Keratinocyte (primary cell): ENCODE measurements at regions not wholly inside any gene's neighbourhood (a gene's known extent, or its start where the extent isn't known, plus 50 kb on each side); places are given as distances from the start of the nearest gene placed in this dataset.
A peak's percentile ranks its signal among the peaks of the same experiment; 100 is the strongest.

Experiments
- DNase-seq: peaks from one replicate; pipeline ENCODE4 v3.0.0-alpha.2; 2011; ENCODE audit warnings: low read depth, missing footprints, low spot score
- FAIRE-seq: peaks from 2 replicates; lab custom pipeline; 2011; peaks lifted over from hg19 to GRCh38; lab: Jason Lieb, UNC
- H2AFZ ChIP-seq: 2 replicates; pipeline ENCODE4 v1.6.0; 2012; ENCODE audit warnings: low read length, control low read depth, inconsistent platforms; ENCODE audit not compliant: control insufficient read depth
- H3K27ac ChIP-seq: 2 replicates; pipeline ENCODE4 v1.5.1; 2011; ENCODE audit warnings: low read length; ENCODE audit not compliant: control insufficient read depth, insufficient read depth
- H3K27me3 ChIP-seq: 3 replicates; pipeline ENCODE4 v1.6.0; 2011; ENCODE audit warnings: low read length; ENCODE audit not compliant: control insufficient read depth, insufficient read depth; ENCODE audit errors: extremely low read depth
- H3K36me3 ChIP-seq, 2 experiments: 2 replicates in 1 of 2; 3 replicates in 1 of 2; pipeline ENCODE4 v1.5.1; 2011; ENCODE audit warnings: low read length in 2 of 2, mild to moderate bottlenecking in 1 of 2; ENCODE audit not compliant: control insufficient read depth in 2 of 2, insufficient read depth in 2 of 2; ENCODE audit errors: extremely low read depth in 1 of 2
- H3K4me1 ChIP-seq: 3 replicates; pipeline ENCODE4 v1.5.1; 2011; ENCODE audit warnings: low read length; ENCODE audit not compliant: control insufficient read depth, insufficient read depth; ENCODE audit errors: extremely low read depth
- H3K4me2 ChIP-seq: 3 replicates; pipeline ENCODE4 v1.6.0; 2011; ENCODE audit warnings: low read depth, low read length; ENCODE audit not compliant: control insufficient read depth, insufficient read depth; ENCODE audit errors: extremely low read depth
- H3K4me3 ChIP-seq, 3 experiments: fragments of 200-600 bp in 1 of 3; sonication (generic) in 1 of 3; 2 replicates in 2 of 3; 3 replicates in 1 of 3; pipeline ENCODE4 v1.5.1; 2011 to 2016; ENCODE audit warnings: low read length in 3 of 3, mild to moderate bottlenecking in 3 of 3, control low read depth in 2 of 3, inconsistent platforms in 1 of 3, low read depth in 1 of 3, mixed read lengths in 1 of 3, mixed run types in 1 of 3, moderate library complexity in 1 of 3; ENCODE audit not compliant: control insufficient read depth in 2 of 3, insufficient read depth in 2 of 3; ENCODE audit errors: extremely low read depth in 1 of 3
- H3K79me2 ChIP-seq: 2 replicates; pipeline ENCODE4 v1.6.0; 2012; ENCODE audit warnings: low read length; ENCODE audit not compliant: control insufficient read depth, insufficient read depth
- H3K9ac ChIP-seq: 3 replicates; pipeline ENCODE4 v1.6.0; 2011; ENCODE audit warnings: low read length; ENCODE audit not compliant: control insufficient read depth, insufficient read depth; ENCODE audit errors: extremely low read depth
- H3K9me1 ChIP-seq: 3 replicates; pipeline ENCODE4 v1.6.0; 2011; ENCODE audit warnings: low read length; ENCODE audit not compliant: control insufficient read depth, insufficient read depth; ENCODE audit errors: extremely low read depth
- H3K9me3 ChIP-seq: 2 replicates; pipeline ENCODE4 v1.5.1; 2012; ENCODE audit warnings: low read depth, low read length; ENCODE audit not compliant: control insufficient read depth
- H4K20me1 ChIP-seq: 3 replicates; pipeline ENCODE4 v1.6.0; 2011; ENCODE audit warnings: low read length; ENCODE audit not compliant: control insufficient read depth, insufficient read depth; ENCODE audit errors: extremely low read depth
- CTCF ChIP-seq, 3 experiments: IDR thresholded peaks in 1 of 3; conservative IDR thresholded peaks in 1 of 3; optimal IDR thresholded peaks in 1 of 3; 2 replicates in 2 of 3; 3 replicates in 1 of 3; pipeline versions ENCODE3 to v1.5.1; 2011; ENCODE audit warnings: low read length in 3 of 3, mild to moderate bottlenecking in 3 of 3, moderate library complexity in 2 of 3, control low read depth in 1 of 3, inconsistent platforms in 1 of 3; ENCODE audit not compliant: insufficient read depth in 2 of 3; ENCODE audit errors: extremely low read depth in 1 of 3
- EZH2 ChIP-seq: IDR thresholded peaks from one replicate; pipeline ENCODE4 v1.6.1; 2012; ENCODE audit warnings: inconsistent platforms, mild to moderate bottlenecking, low read length, moderate library complexity
- dilution Hi-C: fragments of 300-500 bp; cut with MboI; formaldehyde crosslinking; loops from one replicate; pipeline ENCODE4 v1.7.0; 2020; ENCODE audit warnings: low sequenced_read_pairs; ENCODE audit not compliant: extremely low pct_ligation_motif_present

- Histone ChIP-seq H3K9ac (no peak overlapping the region), H3K9me3 (no peaks in the 10 kb centered on the region), H3K79me2 (peaks cover 84% of the 10 kb centered on the region), H3K4me1 (peaks cover 17% of the 10 kb centered on the region), H3K36me3 (peaks cover 4% of the 10 kb centered on the region in 2 experiments), H4K20me1 (peaks cover 37% of the 10 kb centered on the region), H3K27ac (no peak overlapping the region), H2AFZ (no peak overlapping the region), H3K4me3 (no peak overlapping the region), H3K27me3 (no peaks in the 10 kb centered on the region), H3K4me2 (no peak overlapping the region), H3K9me1 (peaks cover 2% of the 10 kb centered on the region)
- dilution Hi-C loops, result no loop called here
- DNase-seq (no peak), FAIRE-seq (no peak)
- no peak for TF ChIP-seq CTCF (optimal IDR thresholded peaks at IDR 0.05 in 1 of 3, IDR thresholded peaks at IDR 0.05 in 1 of 3, conservative IDR thresholded peaks at IDR 0.05 in 1 of 3; ENCODE audit: extremely low read depth in 1 of 3, insufficient read depth in 2 of 3, low read length in 3 of 3)
- no peak for TF ChIP-seq EZH2
Observed at GRCh38 chr9:110093871-110094270, 114.1 kb downstream of the C9orf152 start.

- Histone ChIP-seq H4K20me1 (peaks cover 40% of the 10 kb centered on the region), H3K4me1 (peaks cover 25% of the 10 kb centered on the region), H3K36me3 (peaks cover 2 to 4% of the 10 kb centered on the region in 2 experiments), H3K4me3 (no peak overlapping the region), H3K79me2 (peaks cover 82% of the 10 kb centered on the region), H3K9me1 (peaks cover 3% of the 10 kb centered on the region), H3K9me3 (no peaks in the 10 kb centered on the region), H2AFZ (no peak overlapping the region), H3K27ac (peak overlapping the region; percentile 53), H3K4me2 (no peak overlapping the region), H3K9ac (no peak overlapping the region), H3K27me3 (no peaks in the 10 kb centered on the region)
- no peak for FAIRE-seq
- no peak for TF ChIP-seq CTCF (optimal IDR thresholded peaks at IDR 0.05 in 1 of 3, IDR thresholded peaks at IDR 0.05 in 1 of 3, conservative IDR thresholded peaks at IDR 0.05 in 1 of 3; ENCODE audit: extremely low read depth in 1 of 3, insufficient read depth in 2 of 3, low read length in 3 of 3)
- no peak for TF ChIP-seq EZH2
- dilution Hi-C loops, result no loop called here
- DNase-seq, result no peak
Observed at GRCh38 chr9:110095161-110095595, 112.8 kb downstream of the C9orf152 start.
